GM06990 (cell line): ENCODE measurements at regions not wholly inside any gene's neighbourhood (a gene's known extent, or its start where the extent isn't known, plus 50 kb on each side); places are given as distances from the start of the nearest gene placed in this dataset.

Experiments
- DNase-seq: peaks from one replicate; pipeline ENCODE4 v3.0.0-alpha.2; 2011; ENCODE audit not compliant: insufficient read length; ENCODE audit errors: extremely low read depth
- H3K27me3 ChIP-seq: replicated peaks from 2 replicates; pipeline ENCODE4 v1.6.0; 2011; ENCODE audit warnings: low read length; ENCODE audit not compliant: control insufficient read depth, insufficient read depth
- H3K36me3 ChIP-seq: 2 replicates; pipeline ENCODE4 v1.5.1; 2011; ENCODE audit warnings: low read length; ENCODE audit not compliant: control insufficient read depth, insufficient read depth
- H3K4me3 ChIP-seq: replicated peaks from 2 replicates; pipeline ENCODE4 v1.5.1; 2011; ENCODE audit warnings: low read depth, mild to moderate bottlenecking, control low read depth, low read length
- CTCF ChIP-seq: IDR thresholded peaks from 2 replicates; pipeline ENCODE4 v1.5.1; 2011; ENCODE audit warnings: low read length, control low read depth, mild to moderate bottlenecking, inconsistent platforms; ENCODE audit not compliant: insufficient read depth, poor library complexity, severe bottlenecking

- Histone ChIP-seq H3K4me3 (no peak overlapping the region), H3K36me3 (no peaks in the 10 kb centered on the region), H3K27me3 (no peaks in the 10 kb centered on the region)
- no peak for DNase-seq
- no peak for TF ChIP-seq CTCF
Measured at GRCh38 chr14:28102814-28103213, 663.8 kb upstream of the FOXG1 start.

- H3K36me3 ChIP-seq, result no peaks in the 10 kb centered on the region
- no peaks in the 10 kb centered on the region for H3K27me3 ChIP-seq
- H3K4me3 ChIP-seq, result no peak overlapping the region
- DNase-seq, result no peak
- no peak for TF ChIP-seq CTCF
Measured at GRCh38 chr14:28113311-28113710, 653.3 kb upstream of the FOXG1 start.

- Histone ChIP-seq H3K36me3 (no peaks in the 10 kb centered on the region), H3K27me3 (no peaks in the 10 kb centered on the region), H3K4me3 (no peak overlapping the region)
- no peak for DNase-seq
- no peak for TF ChIP-seq CTCF
Measured at GRCh38 chr14:28116716-28117115, 649.9 kb upstream of the FOXG1 start.

- no peak for TF ChIP-seq CTCF
- Histone ChIP-seq H3K36me3 (no peaks in the 10 kb centered on the region), H3K4me3 (no peak overlapping the region)
Measured at GRCh38 chr14:28119849-28120248, 646.7 kb upstream of the FOXG1 start.

GRCh38 chr14:28120391-28120790, 646.2 kb upstream of the FOXG1 start:
- TF ChIP-seq CTCF, result no peak
- Histone ChIP-seq H3K36me3 (no peaks in the 10 kb centered on the region), H3K4me3 (no peak overlapping the region), H3K27me3 (no peaks in the 10 kb centered on the region)
- no peak for DNase-seq

More at GRCh38 chr14:28119849-28120248, 646.7 kb upstream of the FOXG1 start:
- H3K27me3 ChIP-seq, result no peaks in the 10 kb centered on the region
- DNase-seq, result no peak
